Liver (tissue), 8 donors: ENCODE measurements at regions not wholly inside any gene's neighbourhood (a gene's known extent, or its start where the extent isn't known, plus 50 kb on each side); places are given as distances from the start of the nearest gene placed in this dataset.

Source experiments
- DNase-seq: peaks from one replicate; pipeline ENCODE4 v3.0.0-alpha.2; 2017; ENCODE audit warnings: low spot score
- H3K27ac ChIP-seq, 2 donors: one replicate each; pipeline ENCODE4 v1.7.0; 2013; ENCODE audit warnings: inconsistent platforms in 2 of 2, low read length in 2 of 2, control low read depth in 1 of 2, low read depth in 1 of 2, mild to moderate bottlenecking in 1 of 2
- H3K27me3 ChIP-seq, 4 donors: one replicate each; pipeline versions ENCODE4 v1.6.1 to v1.7.0; 2013; ENCODE audit warnings: low read length in 3 of 4, inconsistent platforms in 1 of 4, mild to moderate bottlenecking in 1 of 4, moderate library complexity in 1 of 4; ENCODE audit not compliant: control insufficient read depth in 4 of 4, insufficient read depth in 4 of 4
- H3K36me3 ChIP-seq, 4 donors: one replicate each; pipeline versions ENCODE4 v1.6.1 to v1.7.0; 2013; ENCODE audit warnings: low read length in 3 of 4, mild to moderate bottlenecking in 3 of 4, low read depth in 1 of 4, moderate library complexity in 1 of 4; ENCODE audit not compliant: control insufficient read depth in 4 of 4, insufficient read depth in 3 of 4
- H3K4me1 ChIP-seq, 4 donors: one replicate each; pipeline versions ENCODE4 v1.6.1 to v1.7.0; 2013; ENCODE audit warnings: low read length in 3 of 4, mild to moderate bottlenecking in 3 of 4, moderate library complexity in 1 of 4; ENCODE audit not compliant: control insufficient read depth in 4 of 4, insufficient read depth in 4 of 4
- H3K4me3 ChIP-seq, 3 donors: one replicate each; pipeline versions ENCODE4 v1.6.1 to v1.7.0; 2013; ENCODE audit warnings: low read length in 3 of 3, control low read depth in 1 of 3, low read depth in 1 of 3, mild to moderate bottlenecking in 1 of 3
- H3K9ac ChIP-seq, 2 donors: one replicate each; pipeline ENCODE4 v1.7.0; 2013; ENCODE audit warnings: low read length in 2 of 2, mild to moderate bottlenecking in 2 of 2, moderate library complexity in 2 of 2, control low read depth in 1 of 2, low read depth in 1 of 2
- H3K9me3 ChIP-seq, 4 donors: one replicate each; pipeline versions ENCODE4 v1.6.1 to v1.7.0; 2013; ENCODE audit warnings: low read length in 3 of 4; ENCODE audit not compliant: control insufficient read depth in 4 of 4
- ATF3 ChIP-seq: IDR thresholded peaks from 2 replicates; pipeline ENCODE4 v1.6.1; 2016; ENCODE audit warnings: antibody characterized with exemption
- CTCF ChIP-seq: fragments of 150-350 bp; IDR thresholded peaks from 2 replicates; pipeline ENCODE4 v1.5.1; 2017; ENCODE audit warnings: improper control_type of control experiment, low read depth, low read length; ENCODE audit not compliant: missing input control
- EGR1 ChIP-seq, 2 donors: IDR thresholded peaks; 2 replicates each; pipeline ENCODE4 v1.6.1; 2016 to 2018; ENCODE audit warnings: antibody characterized with exemption in 2 of 2, low read depth in 2 of 2
- FOXA1 ChIP-seq: IDR thresholded peaks from 2 replicates; pipeline ENCODE4 v1.6.1; 2016; ENCODE audit warnings: antibody characterized with exemption
- FOXA2 ChIP-seq: IDR thresholded peaks from 2 replicates; pipeline ENCODE4 v1.6.1; 2016; ENCODE audit warnings: antibody characterized with exemption
- GABPA ChIP-seq, 2 donors: IDR thresholded peaks in 1 of 2; conservative IDR thresholded peaks in 1 of 2; 2 replicates each; pipeline ENCODE4 v1.6.1; 2016; ENCODE audit warnings: antibody characterized with exemption in 2 of 2, mild to moderate bottlenecking in 1 of 2, moderate library complexity in 1 of 2
- HNF4A ChIP-seq, 2 donors: conservative IDR thresholded peaks; 2 replicates each; pipeline ENCODE4 v1.6.1; 2016; ENCODE audit warnings: antibody characterized with exemption in 2 of 2, mild to moderate bottlenecking in 2 of 2
- HNF4G ChIP-seq: IDR thresholded peaks from 2 replicates; pipeline ENCODE4 v1.6.1; 2016; ENCODE audit warnings: antibody characterized with exemption
- JUND ChIP-seq, 2 donors: IDR thresholded peaks; 2 replicates each; pipeline ENCODE4 v1.6.1; 2016; ENCODE audit warnings: antibody characterized with exemption in 2 of 2
- MAX ChIP-seq: IDR thresholded peaks from 2 replicates; pipeline ENCODE4 v1.6.1; 2016; ENCODE audit warnings: antibody characterized with exemption
- RAD21 ChIP-seq, 2 donors: IDR thresholded peaks; 2 replicates each; pipeline ENCODE4 v1.6.1; 2016; ENCODE audit warnings: antibody characterized with exemption in 2 of 2, mild to moderate bottlenecking in 2 of 2
- REST ChIP-seq: IDR thresholded peaks from 2 replicates; pipeline ENCODE4 v1.6.1; 2016; ENCODE audit warnings: antibody characterized with exemption, mild to moderate bottlenecking
- SP1 ChIP-seq: IDR thresholded peaks from 2 replicates; pipeline ENCODE4 v1.6.1; 2018; ENCODE audit warnings: antibody characterized with exemption, mild to moderate bottlenecking
- TAF1 ChIP-seq: conservative IDR thresholded peaks from 2 replicates; pipeline ENCODE4 v1.6.1; 2016; ENCODE audit warnings: antibody characterized with exemption, mild to moderate bottlenecking
- YY1 ChIP-seq: IDR thresholded peaks from 2 replicates; pipeline ENCODE4 v1.6.1; 2016; ENCODE audit warnings: antibody characterized with exemption, mild to moderate bottlenecking
- ZBTB33 ChIP-seq: IDR thresholded peaks from 2 replicates; pipeline ENCODE4 v1.6.1; 2016; ENCODE audit warnings: antibody characterized with exemption
- WGBS: extraction: QIAGEN DNeasy Blood & Tissue Kit; methylation state at CpG from one replicate; pipeline ENCODE4 v1.1.7; 2013; 5-methylcytosine and 5-hydroxymethylcytosine counted together
- donor health status: healthy.
- donor health status: healthy.
- donor health status: healthy.
- donor health status: healthy.
- donor health status: healthy.

- TF ChIP-seq RAD21 (IDR thresholded peaks at IDR 0.05) = no peak
- TF ChIP-seq JUND (IDR thresholded peaks at IDR 0.05) = no peak
- TF ChIP-seq GABPA (IDR thresholded peaks at IDR 0.05 in 1 of 2, conservative IDR thresholded peaks at IDR 0.05 in 1 of 2) = no peak
- Histone ChIP-seq H3K9ac (no peak overlapping the region), H3K36me3 (no peaks in the 10 kb centered on the region), H3K27me3 (no peaks in the 10 kb centered on the region), H3K27ac (no peak overlapping the region), H3K4me1 (no peaks in the 10 kb centered on the region), H3K4me3 (no peak overlapping the region), H3K9me3 (no peaks in the 10 kb centered on the region)
- WGBS = 53% methylated on average over 2 of the region's 2 CpGs
- no peak for DNase-seq
Observed at GRCh38 chr2:155643056-155643775, 689.3 kb downstream of the NR4A2 start.

GRCh38 chr2:155633887-155634570 is 698.5 kb downstream of the NR4A2 start:
- H3K4me1 ChIP-seq = no peaks in the 10 kb centered on the region
- no peak overlapping the region for H3K9ac ChIP-seq
- 58% methylated on average over 4 of the region's 4 CpGs for WGBS
- no peaks in the 10 kb centered on the region for H3K27me3 ChIP-seq
- no peak for TF ChIP-seq SP1
- no peak for TF ChIP-seq HNF4G
- TF ChIP-seq TAF1 = no peak
- no peak for TF ChIP-seq EGR1 (IDR thresholded peaks at IDR 0.05; ENCODE audit: low read depth in 2 of 2)
- TF ChIP-seq FOXA2 = no peak
- TF ChIP-seq GABPA (IDR thresholded peaks at IDR 0.05 in 1 of 2, conservative IDR thresholded peaks at IDR 0.05 in 1 of 2) = no peak
- H3K27ac ChIP-seq = no peak overlapping the region
- H3K4me3 ChIP-seq = no peak overlapping the region
- no peak for DNase-seq
- no peaks in the 10 kb centered on the region for H3K9me3 ChIP-seq
- no peaks in the 10 kb centered on the region for H3K36me3 ChIP-seq

- Histone ChIP-seq H3K4me1 (no peaks in the 10 kb centered on the region), H3K9me3 (no peaks in the 10 kb centered on the region), H3K27me3 (no peaks in the 10 kb centered on the region), H3K36me3 (no peaks in the 10 kb centered on the region), H3K9ac (no peak overlapping the region), H3K27ac (no peak overlapping the region), H3K4me3 (no peak overlapping the region)
- WGBS = 46% methylated on average over 4 of the region's 4 CpGs
- TF ChIP-seq MAX (no peak), CTCF (no peak), HNF4A (conservative IDR thresholded peaks at IDR 0.05) (no peak), TAF1 (no peak), FOXA1 (no peak), ATF3 (no peak), JUND (IDR thresholded peaks at IDR 0.05) (no peak), GABPA (IDR thresholded peaks at IDR 0.05 in 1 of 2, conservative IDR thresholded peaks at IDR 0.05 in 1 of 2) (no peak), ZBTB33 (no peak), YY1 (no peak), SP1 (no peak), EGR1 (IDR thresholded peaks at IDR 0.05; ENCODE audit: low read depth in 2 of 2) (no peak), RAD21 (IDR thresholded peaks at IDR 0.05) (no peak), REST (no peak)
- DNase-seq = no peak
Observed at GRCh38 chr2:155633060-155633839, 699.3 kb downstream of the NR4A2 start.
